Left lobe of liver (tissue), 2 donors: ENCODE measurements at regions not wholly inside any gene's neighbourhood (a gene's known extent, or its start where the extent isn't known, plus 50 kb on each side); places are given as distances from the start of the nearest gene placed in this dataset.
"Not testable (repeated sequence)": the region's sequence is repeated elsewhere in the genome, so short reads cannot be mapped to it uniquely, and the experiment has no call there.

ENCODE experiments used
- ATAC-seq: fragments of 200-7000 bp; cut with Tn5 transposase; one replicate; pipeline ENCODE4 v1.9.1; 2020; ENCODE audit warnings: mild to moderate bottlenecking, moderate library complexity
- DNase-seq: peaks from one replicate; pipeline ENCODE4 v3.0.0-alpha.2; 2020; ENCODE audit warnings: low spot score
- donor health status: DM: no; HTN: no; CAD: no; lungs with moderate emphysema.
- donor health status: DM: no; HTN: yes; CAD: no.

DNA sequence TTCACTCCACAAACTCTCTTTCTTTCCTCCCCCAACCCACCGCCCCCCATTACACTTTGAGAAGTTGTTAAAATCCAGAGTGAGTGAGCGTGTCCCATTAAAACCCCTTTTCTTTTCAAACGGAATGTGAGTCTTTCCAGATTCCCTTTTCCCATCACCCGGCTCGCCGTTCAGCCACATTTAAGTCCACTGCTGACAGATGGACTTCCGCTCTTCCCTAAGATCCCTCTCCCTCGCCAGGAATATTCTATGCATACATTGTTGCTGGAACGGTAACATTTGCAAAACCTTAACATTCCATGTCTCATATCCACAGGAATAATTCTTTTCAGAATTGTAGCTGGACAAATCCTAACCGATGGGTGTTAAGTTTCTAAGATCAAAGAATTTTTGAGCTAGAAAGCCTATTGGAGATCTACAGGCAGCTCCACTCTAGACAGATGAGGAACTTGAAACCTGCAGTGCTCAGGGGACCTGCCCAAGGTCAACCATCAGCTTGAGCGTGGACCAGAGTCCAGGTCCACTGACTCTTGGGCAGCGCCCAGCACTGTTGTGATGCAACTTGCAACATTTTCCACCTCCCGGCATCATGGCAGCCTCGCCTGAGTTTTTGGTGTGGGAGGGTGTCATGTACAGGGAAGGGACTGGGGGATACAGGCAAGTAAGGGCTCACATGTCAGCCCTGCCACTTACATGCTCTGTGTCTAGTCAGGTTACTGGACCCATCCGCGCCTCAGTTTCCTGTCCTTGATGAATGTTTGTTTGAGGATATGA, 500.1 kb downstream of the CCDC171 start:
- DNase-seq (no peak), ATAC-seq (no peak)

DNA sequence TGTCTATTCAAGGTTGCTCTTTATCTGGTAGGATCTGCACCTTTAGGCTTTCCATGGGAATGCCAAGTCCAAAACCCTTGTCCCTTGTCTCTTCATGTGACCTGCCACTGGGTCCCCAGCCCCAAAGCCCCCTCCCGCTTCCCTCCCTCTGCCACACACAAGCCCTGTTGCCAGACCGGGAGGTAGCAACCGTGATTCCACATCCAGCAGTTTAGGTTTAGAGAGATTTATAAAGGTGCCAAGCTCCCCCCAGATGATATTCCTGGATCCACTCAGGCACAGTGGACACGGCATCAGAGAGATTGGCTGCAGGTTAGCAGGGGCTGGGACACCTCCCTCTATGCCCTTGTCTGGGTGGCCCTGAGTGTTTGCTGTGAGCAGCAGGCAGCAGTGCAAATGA, 504.7 kb downstream of the CCDC171 start:
- DNase-seq: no peak
- no peak for ATAC-seq

DNA sequence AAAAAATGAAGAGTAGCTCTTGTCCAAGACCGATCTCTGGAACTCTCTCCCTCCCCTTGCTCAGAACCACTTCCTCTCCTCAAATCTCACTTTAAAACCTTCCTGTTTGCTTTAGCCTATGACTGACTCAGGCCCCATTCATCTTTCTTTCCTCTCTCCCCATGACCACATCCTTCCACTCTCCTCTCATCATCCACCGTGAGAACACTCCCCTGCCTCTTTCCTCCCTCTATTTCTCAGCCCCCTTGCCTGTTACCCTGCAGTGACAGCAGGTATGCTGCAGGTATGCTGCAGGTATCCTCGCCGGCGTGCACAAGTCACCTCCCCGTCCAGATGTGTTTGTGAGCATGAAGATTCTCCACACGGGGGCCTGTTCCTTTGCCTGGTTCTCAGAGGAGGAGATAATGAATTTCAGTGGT, 505.3 kb downstream of the CCDC171 start:
- ATAC-seq (no peak), DNase-seq (no peak)

DNA sequence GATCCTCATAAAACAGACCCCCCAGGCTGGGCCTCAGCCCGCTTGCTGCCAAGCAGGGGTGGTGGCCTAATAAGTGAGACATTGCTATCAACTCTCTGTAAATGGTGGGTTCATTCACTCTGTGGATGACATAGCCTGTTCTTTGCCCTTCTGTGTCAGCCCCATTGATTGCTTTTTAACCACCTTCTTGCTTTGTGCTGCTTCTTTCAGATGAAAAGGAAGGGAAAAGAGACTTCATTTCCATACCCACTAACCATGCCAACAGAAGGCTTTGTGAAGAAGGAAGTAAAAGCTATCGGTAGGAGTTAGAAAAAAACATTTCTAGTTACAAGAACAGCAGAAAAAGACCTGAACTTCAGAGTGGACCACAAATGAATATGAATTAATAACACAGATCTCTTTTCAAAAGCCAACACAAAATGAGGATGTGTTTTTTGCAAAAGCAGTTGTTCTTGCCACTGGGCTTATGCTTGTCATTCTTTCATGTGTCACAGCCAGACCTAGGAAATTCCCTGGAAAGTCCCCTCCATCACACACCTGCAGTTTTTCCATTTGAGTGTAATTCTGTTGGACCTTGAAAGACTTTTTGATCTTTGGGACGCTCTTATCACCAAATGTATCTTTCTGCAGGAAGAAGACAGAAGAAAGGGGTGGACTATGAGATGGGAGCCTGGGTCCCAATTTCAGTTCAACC, 507.7 kb downstream of the CCDC171 start:
- DNase-seq (no peak), ATAC-seq (no peak)

DNA sequence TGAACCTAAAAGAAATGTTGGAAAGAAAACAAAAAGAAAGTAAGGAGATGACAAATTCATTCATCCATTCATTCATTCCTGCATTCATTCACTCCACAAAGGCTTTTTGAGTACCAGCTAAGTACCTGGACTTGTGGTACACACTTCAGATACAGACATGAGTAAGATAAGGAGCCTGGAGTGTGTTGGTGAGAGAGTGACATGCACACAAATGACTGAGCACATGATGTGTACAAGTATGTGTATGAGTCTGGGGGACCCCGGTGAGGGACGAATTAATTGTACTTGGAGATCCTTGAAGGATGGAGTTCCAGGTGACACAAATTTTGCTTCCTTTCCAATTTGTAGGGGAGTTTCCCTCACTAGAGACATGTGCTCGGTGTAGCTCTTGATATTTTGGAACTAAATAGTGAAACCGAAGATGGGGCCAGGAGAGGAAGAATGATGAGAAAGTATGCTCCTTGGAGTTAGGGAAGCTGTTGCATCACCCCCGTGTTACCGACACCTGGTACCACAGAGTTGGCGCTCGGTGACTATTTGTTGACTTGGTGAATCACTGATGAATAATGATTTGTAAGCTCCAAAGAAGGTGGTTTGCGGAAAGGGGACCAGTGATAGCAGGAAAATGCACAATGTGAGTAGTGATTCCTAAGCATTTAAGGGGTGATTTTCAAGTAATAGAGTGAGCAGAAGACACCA, 509.8 kb downstream of the CCDC171 start:
- ATAC-seq: no peak

DNA sequence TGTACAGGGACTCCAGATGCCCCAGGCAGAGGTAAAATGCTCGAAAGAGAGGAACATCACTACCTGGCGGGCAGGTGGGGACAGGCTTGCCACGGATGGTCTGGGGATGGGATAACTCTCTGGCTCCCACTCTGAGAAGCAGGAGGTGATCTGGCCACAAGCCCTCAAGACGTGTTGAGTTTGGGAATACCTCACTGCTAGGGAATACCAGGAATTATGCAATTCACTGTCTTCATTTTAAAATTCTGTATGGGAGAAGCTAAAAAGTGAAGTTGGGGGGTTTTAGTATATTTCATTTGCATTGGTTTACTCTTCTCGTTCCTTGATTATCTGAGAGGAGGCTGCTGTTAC, 510.4 kb downstream of the CCDC171 start:
- no peak for DNase-seq
- no peak for ATAC-seq

More for the DNA sequence above, 509.8 kb downstream of the CCDC171 start:
- no peak for DNase-seq

DNA sequence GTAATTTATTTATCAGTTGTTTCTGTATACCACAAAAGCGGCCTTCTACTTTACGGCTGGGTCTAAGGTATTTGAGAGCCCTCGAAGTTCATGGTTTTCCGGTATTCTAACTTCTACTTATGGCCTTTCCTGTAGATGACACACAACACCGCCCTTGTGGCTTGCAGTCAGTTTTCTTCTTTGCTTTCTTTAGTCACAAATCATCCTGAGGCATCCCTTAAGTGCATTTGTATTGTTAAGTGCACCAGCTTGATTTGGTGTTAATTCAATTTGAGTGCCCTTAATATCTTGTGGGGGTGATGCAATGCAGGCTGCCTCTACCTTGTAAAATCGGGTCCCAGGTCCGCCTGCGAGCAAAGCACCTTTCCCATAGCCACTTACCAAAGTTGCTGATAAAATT, 511.9 kb downstream of the CCDC171 start:
- DNase-seq (no peak), ATAC-seq (no peak)

DNA sequence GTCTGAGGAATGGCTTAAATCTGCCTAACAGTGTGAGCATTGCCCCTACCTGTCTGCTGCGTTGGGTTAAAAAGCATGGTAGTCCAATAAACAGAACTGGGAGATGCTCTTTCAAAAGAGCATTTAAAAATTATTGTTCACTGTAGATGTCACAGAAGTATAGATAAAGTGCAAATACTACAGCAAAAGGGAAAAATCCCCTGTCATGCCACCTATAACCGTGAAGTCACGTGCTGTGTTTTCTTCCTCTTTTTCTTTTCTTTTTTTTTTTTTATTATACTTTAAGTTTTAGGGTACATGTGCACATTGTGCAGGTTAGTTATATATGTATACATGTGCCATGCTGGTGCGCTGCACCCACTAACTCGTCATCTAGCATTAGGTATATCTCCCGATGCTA, 513.4 kb downstream of the CCDC171 start:
- DNase-seq, ATAC-seq: not testable (repeated sequence)

DNA sequence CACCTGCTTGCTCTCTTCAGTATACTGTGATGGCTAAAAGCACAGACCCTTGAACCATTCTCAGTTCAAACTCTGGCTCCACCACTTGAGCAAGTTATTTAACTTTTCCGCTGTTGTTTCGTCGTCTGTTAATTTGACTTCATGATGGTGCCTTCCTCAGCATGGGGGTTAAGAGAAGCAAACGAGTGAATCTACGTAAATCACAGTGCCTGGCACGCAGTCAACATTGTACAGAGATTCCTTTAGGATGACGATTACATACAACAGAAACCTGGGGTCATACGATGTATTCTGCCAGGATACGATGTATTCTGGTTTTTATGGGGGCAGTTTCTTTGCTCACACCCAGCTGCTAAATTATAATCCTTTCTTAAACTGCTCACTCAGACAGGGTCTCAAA, 515.6 kb downstream of the CCDC171 start:
- ATAC-seq (no peak), DNase-seq (no peak)

DNA sequence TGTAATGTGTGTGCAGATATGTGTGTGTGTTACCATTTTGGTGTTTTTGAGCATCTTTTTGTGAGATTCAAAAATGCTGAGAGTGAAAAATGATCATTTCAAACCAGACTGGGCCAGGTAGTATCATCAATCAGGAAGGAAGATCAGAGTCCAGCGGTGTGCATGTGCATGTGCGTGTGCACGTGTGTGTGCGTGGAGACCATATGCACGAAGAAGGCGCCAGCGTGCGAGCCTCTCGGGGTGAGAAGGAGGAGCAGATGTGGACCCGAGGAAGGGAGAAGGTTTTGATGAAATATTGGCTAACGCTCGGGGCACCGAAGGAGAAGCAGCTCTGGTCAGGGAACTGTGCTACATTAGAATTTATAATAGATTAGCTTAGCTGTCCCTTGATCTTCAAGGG, 516.4 kb downstream of the CCDC171 start:
- DNase-seq (no peak), ATAC-seq (no peak)

DNA sequence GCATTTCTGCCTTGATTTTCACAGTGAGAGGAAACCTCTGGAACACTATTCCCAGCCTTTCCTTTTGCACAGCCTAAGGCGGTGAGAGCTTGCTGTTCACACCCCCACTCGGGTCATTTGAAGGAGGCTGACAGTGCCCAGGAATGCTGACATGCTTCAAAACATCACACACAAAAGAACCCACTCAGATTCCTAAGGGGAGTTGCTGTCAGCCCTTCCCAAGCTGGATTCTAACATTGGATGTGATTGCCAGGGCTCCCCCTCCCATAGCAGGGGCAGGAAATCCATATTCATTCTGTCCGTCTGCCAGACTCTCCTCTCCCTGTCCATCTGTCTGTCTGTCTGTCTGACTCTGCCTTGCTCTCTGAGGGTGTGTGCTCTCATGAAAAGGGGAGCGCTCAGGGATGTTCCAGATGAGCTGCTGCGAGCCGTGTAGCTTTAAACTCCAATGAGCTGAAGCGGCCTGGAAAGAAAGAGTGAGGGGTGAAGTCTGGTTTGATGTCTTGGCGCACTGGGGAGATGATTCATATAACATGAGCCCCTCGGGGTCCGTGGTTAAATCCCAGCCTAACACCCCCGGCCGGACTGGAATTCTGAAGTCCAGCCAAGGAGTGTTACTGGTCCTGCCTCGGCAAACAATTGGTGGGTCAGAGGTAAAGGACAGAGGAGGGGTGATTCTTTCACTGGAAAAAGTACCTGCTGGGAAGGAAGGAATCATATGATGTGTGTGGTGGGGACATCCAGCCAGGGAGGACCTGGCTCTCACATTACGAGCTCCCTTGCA, 517.0 kb downstream of the CCDC171 start:
- ATAC-seq (no peak), DNase-seq (no peak)

DNA sequence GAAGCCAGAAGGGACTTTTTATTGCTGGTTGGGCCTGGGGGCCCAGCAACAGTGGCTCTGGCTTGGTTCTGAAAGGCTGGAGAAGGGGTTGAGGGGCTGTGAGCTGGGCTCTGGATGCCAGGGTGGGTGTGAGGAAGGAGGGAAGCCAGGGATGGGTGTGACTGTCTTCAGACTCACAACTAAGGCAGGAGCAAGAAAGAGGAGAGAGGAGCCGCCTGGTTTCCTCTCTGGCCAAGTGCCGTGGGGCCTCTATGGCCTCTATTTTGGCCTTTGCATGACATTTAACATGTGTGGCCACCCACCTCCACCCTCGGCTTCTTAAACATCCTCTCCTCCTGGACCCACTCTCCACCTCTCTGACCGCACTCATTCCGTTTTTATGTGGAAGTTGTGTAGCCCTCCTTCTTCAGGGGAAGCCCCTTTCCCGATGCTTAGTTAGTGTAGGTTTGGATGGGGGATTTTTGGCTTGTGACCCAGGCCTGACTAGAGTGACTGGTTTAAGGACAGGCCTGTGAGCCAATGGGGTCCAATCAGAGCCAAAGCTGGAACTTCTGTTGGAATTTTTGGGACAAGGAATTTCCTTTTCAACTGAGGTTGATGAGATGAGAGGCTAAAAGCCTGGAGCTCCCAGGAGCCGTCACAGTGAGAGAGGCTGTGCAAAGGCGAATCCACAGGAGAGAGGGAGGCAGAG, 517.8 kb downstream of the CCDC171 start:
- no peak for ATAC-seq
- no peak for DNase-seq

DNA sequence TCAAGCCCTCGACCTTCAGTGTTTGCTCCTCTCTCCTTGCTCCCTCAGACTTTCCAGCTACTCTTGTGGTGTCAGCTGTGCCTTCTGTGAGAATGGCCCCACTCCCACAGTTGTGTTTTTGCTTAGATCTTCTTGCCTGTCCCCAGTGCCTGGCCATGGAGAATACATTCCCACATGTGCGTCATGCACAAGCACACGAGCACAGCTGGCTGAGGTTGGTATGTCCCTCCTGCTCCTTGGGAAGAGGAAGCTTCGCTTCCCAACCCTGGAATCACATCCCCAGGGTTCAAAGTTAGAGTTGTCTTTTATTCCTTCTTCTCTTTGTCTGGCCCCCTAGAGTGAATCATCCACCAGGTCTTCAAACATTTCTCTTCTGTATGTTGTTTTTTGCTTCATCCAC, 518.6 kb downstream of the CCDC171 start:
- DNase-seq (no peak), ATAC-seq (no peak)

DNA sequence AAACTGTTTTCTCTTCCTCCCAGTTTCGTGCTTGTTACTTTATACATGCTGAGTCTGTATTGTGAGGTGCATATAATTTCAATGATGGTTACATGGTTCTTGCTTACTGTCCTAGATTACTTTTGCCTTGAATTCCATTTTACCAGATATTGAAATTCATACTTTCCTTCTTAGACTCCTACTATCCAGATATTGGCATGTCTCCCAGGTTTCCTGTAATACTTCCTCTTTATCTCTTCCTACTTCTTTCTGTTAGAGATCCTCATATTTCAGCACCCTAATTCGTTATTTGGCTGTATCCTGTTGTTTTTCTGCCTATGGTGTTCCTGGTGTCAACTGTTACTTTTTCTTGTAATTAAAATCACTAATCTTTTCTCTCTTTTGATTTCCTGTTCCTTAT, 522.1 kb downstream of the CCDC171 start:
- ATAC-seq (no peak), DNase-seq (no peak)

DNA sequence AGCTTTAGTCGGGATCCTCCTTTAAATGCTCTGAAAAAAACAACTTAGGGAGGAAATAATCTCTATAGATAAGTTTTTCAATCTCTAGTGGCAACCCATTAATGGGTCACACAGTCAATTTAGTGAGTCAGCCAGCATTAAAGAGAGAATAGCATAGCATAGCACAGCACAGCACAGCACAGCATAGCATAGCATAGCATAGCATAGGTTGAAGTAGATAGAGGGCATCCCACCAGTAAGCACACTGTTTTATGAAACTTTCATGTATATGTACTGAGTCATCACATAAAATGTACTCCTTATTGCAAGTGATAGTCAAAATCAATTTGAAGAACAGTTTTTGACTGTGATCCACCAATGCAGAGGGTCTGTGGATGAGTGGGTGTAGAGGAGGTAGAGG, 522.9 kb downstream of the CCDC171 start:
- DNase-seq (no peak), ATAC-seq (no peak)

DNA sequence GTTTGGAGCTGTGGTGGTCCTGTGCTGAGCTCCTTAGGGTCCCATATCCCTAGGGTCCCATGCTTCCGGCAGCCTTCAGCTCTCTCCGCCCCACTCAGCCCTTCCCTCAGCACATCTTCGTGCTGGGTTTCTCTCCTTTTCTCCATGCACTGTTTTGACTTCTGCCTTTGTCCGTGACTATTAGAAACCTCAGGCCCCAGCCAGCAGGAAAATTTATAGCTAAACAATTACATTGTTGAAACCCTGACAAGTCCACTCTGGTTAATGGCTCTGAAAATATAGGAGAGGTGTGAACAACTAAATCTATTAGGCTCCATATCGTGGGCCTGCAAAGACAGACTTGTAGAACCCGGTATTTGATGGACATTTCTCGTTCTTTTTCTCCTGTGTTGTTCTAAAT, 523.7 kb downstream of the CCDC171 start:
- DNase-seq (no peak), ATAC-seq (no peak)

DNA sequence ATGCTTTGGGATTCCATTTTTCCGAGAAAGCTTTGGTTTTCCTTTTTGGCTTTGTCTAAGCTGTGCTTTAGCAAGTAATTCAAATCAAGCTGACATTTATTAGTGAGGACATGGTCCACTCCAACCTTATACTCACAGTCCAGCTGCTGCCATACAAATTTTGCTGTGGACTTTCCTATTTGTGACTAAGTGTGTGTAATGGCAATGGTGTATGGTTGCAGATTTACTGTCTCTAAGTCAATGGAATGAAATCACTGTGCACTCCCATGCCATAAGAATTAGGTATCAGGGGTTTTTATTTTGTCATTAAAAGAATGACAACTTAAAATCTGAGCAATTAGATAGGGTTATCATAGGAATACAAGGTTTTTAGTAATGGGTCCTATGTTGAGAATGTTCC, 530.0 kb downstream of the CCDC171 start:
- ATAC-seq (no peak), DNase-seq (no peak)

DNA sequence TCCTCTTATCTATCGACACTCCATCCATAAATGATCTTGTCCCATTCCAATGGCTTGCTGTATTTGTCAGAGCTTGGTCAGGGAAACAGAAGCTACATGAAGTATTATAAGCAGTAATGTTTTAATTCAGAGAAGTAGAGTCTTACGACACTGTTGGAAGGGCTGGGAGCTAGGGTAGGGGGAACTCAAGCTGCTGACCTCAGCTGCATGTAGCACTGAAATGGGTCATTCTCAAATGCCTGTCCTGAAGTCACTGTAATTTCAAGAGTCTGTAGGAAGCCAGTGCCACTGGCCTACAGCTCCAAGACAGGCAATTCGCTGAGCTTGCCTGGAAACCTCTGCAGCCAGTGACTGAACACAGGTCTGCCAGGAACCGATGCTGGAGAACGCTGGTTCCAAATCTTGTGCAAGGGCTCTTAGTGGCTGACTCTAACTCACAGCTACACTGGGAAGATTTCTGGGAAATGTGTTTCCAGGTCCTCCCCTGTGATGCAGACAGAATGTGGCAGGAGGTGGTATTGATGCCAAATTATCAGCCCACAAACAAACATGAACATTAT, 532.4 kb downstream of the CCDC171 start:
- ATAC-seq: peak; percentile 43
- no peak for DNase-seq

DNA sequence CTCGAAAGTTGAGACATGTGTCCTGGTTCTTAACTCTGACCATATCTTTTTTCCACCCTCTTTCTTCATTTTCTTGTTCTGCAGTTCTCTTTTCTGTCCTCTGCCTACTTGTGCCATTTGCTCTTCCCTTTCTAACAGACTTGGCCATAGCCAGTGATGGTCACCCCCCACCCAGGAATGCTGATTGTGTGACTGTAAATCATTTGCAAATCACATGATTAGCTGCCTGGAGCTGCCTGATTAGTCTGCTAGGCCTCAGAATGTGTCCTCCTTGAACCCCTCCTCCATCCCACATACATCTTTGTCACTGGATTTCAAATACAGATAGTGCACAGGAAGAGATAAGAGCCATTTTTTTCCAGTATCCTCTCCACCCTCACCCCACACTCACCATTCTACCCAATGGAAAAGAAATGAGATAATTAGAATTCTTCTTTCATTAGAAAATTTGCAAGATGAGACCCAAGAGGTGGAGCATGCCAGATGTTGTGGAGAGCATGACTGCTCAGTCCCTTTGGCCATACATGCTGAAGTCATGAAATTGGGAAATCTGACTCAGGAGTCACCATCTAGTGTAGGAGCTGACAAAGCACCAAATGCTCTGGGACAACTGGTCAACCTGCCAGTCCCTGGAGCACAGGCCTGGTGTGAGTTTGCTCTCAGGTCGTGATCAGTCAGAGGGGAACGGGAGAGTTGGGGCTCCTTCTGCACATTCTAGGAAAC, 538.2 kb downstream of the CCDC171 start:
- ATAC-seq: no peak

More for the DNA sequence above, 538.2 kb downstream of the CCDC171 start:
- no peak for DNase-seq
